GM12878 (cell line): ENCODE measurements at regions not wholly inside any gene's neighbourhood (a gene's known extent, or its start where the extent isn't known, plus 50 kb on each side); places are given as distances from the start of the nearest gene placed in this dataset.

Experiments used
- ATAC-seq: fragments of 200-7000 bp; cut with Tn5 transposase; 3 replicates; pipeline ENCODE4 v1.9.1; 2020; ENCODE audit warnings: mild to moderate bottlenecking, moderate library complexity
- BruUV-seq: library from RNA; stranded (reverse); fragments of 400-500 nt; replicated peaks from 2 replicates; lab custom pipeline; 2021; lab: Mats Ljungman, UMichigan
- CTCF ChIA-PET: fragments of 300-600 bp; sonication (Branson Sonifier 250); formaldehyde crosslinking; extraction: SDS; loops from one replicate; lab custom pipeline; 2021; ENCODE audit warnings: inconsistent platforms; lab: Yijun Ruan, JAX
- POLR2A ChIA-PET: fragments of 350-600 bp; formaldehyde crosslinking; extraction: SDS; loops from one replicate; lab custom pipeline; 2021; ENCODE audit warnings: inconsistent platforms; lab: Charles Lee
- RAD21 ChIA-PET: fragments of 300-600 bp; sonication (Branson Sonifier 250); formaldehyde crosslinking; loops from one replicate; lab custom pipeline; 2023; ENCODE audit warnings: antibody characterized with exemption; ENCODE audit not compliant: unreplicated experiment; lab: Charles Lee
- SMC1A ChIA-PET: fragments of 300-600 bp; sonication (Branson Sonifier 250); formaldehyde crosslinking; loops from one replicate; lab custom pipeline; 2023; ENCODE audit not compliant: unreplicated experiment, uncharacterized antibody; lab: Charles Lee
- DNase-seq: peaks from one replicate; pipeline ENCODE4 v3.0.0-alpha.2; 2011; ENCODE audit warnings: low read depth, low spot score
- FAIRE-seq: peaks from 3 replicates; lab custom pipeline; 2011; peaks lifted over from hg19 to GRCh38; lab: Jason Lieb, UNC
- H2AFZ ChIP-seq: 2 replicates; pipeline ENCODE4 v1.6.0; 2011; ENCODE audit warnings: low read depth, low read length, control low read depth; ENCODE audit not compliant: control insufficient read depth
- H3K27ac ChIP-seq: 2 replicates; pipeline ENCODE4 v1.5.1; 2011; ENCODE audit warnings: control low read depth; ENCODE audit not compliant: control insufficient read depth, insufficient read depth
- H3K27me3 ChIP-seq, 2 experiments: replicated peaks in 1 of 2; 2 replicates each; pipeline versions ENCODE4 v1.6.0 to v1.6.1; 2011; ENCODE audit warnings: low read length in 1 of 2; ENCODE audit not compliant: control insufficient read depth in 2 of 2, insufficient read depth in 2 of 2
- H3K36me3 ChIP-seq, 2 experiments: 2 replicates each; pipeline ENCODE4 v1.5.1; 2011; ENCODE audit warnings: low read length in 1 of 2; ENCODE audit not compliant: control insufficient read depth in 2 of 2, insufficient read depth in 2 of 2
- H3K4me1 ChIP-seq: 2 replicates; pipeline ENCODE4 v1.6.1; 2011; ENCODE audit warnings: mild to moderate bottlenecking, low read length, moderate library complexity, mixed read lengths; ENCODE audit not compliant: control insufficient read depth, insufficient read depth
- H3K4me2 ChIP-seq: 2 replicates; pipeline ENCODE4 v1.6.0; 2011; ENCODE audit warnings: control low read depth; ENCODE audit not compliant: control insufficient read depth, insufficient read depth
- H3K4me3 ChIP-seq: fragments of 200-600 bp; sonication (generic); 2 replicates; pipeline ENCODE4 v1.5.1; 2016
- H3K79me2 ChIP-seq: 2 replicates; pipeline ENCODE4 v1.6.0; 2011; ENCODE audit warnings: low read length; ENCODE audit not compliant: control insufficient read depth, insufficient read depth
- H3K9ac ChIP-seq: 2 replicates; pipeline ENCODE4 v1.8.0; 2011; ENCODE audit warnings: low read length, control low read depth, mixed read lengths; ENCODE audit not compliant: control insufficient read depth, insufficient read depth
- H3K9me3 ChIP-seq: replicated peaks from 3 replicates; pipeline ENCODE4 v1.5.1; 2011; ENCODE audit warnings: mild to moderate bottlenecking, low read length; ENCODE audit not compliant: control insufficient read depth, insufficient read depth
- H4K20me1 ChIP-seq: 2 replicates; pipeline ENCODE4 v1.6.0; 2011; ENCODE audit not compliant: control insufficient read depth, insufficient read depth
- BCL11A ChIP-seq: IDR thresholded peaks from 2 replicates; pipeline ENCODE4 v1.6.1; 2011; ENCODE audit warnings: low read depth, low read length
- CBX5 ChIP-seq: sonication (generic); IDR thresholded peaks from 2 replicates; pipeline ENCODE4 v1.6.1; 2016; ENCODE audit warnings: low read depth, moderate library complexity, mild to moderate bottlenecking, inconsistent platforms
- DPF2 ChIP-seq: fragments of 450-650 bp; IDR thresholded peaks from 2 replicates; pipeline ENCODE4 v1.6.1; 2017; ENCODE audit warnings: mild to moderate bottlenecking
- EP300 ChIP-seq, 2 experiments: fragments of 150-350 bp in 1 of 2; IDR thresholded peaks; 2 replicates each; pipeline ENCODE4 v1.6.1; 2011 to 2012; ENCODE audit warnings: low read depth in 2 of 2, low read length in 2 of 2, borderline replicate concordance in 1 of 2, improper control_type of control experiment in 1 of 2, inconsistent platforms in 1 of 2; ENCODE audit not compliant: control insufficient read depth in 1 of 2
- FOS ChIP-seq: IDR thresholded peaks from 3 replicates; pipeline ENCODE4 v1.6.1; 2011; ENCODE audit warnings: borderline replicate concordance; ENCODE audit not compliant: insufficient read length; ENCODE audit errors: extremely low read depth
- HDGF ChIP-seq: fragments of 450-650 bp; IDR thresholded peaks from 2 replicates; pipeline ENCODE4 v1.6.1; 2016; ENCODE audit warnings: antibody characterized with exemption
- MTA2 ChIP-seq: fragments of 450-650 bp; IDR thresholded peaks from 2 replicates; pipeline ENCODE4 v1.6.1; 2016; ENCODE audit warnings: low read depth, mild to moderate bottlenecking, moderate library complexity
- MTA3 ChIP-seq: IDR thresholded peaks from 2 replicates; pipeline ENCODE4 v1.6.1; 2012; ENCODE audit warnings: low read length, inconsistent platforms, borderline replicate concordance
- NR2C2 ChIP-seq: IDR thresholded peaks from 2 replicates; pipeline ENCODE4 v1.6.1; 2011; ENCODE audit warnings: borderline replicate concordance, low read depth; ENCODE audit not compliant: control insufficient read depth, insufficient read length
- PAX5 ChIP-seq: IDR thresholded peaks from 2 replicates; pipeline ENCODE4 v1.6.1; 2011; ENCODE audit warnings: low read depth, low read length, borderline replicate concordance
- POLR2AphosphoS2 ChIP-seq: IDR thresholded peaks from 2 replicates; pipeline ENCODE4 v1.6.1; 2011; ENCODE audit warnings: low read depth, mild to moderate bottlenecking, low read length, improper control_type of control experiment, moderate library complexity
- SIN3A ChIP-seq: IDR thresholded peaks from 2 replicates; pipeline ENCODE4 v1.6.1; 2012; ENCODE audit warnings: low read depth, low read length, improper control_type of control experiment
- SPI1 ChIP-seq: IDR thresholded peaks from 2 replicates; pipeline ENCODE4 v1.6.1; 2011; ENCODE audit warnings: low read depth, mild to moderate bottlenecking, low read length, moderate library complexity, borderline replicate concordance; ENCODE audit not compliant: insufficient read depth
- USF2 ChIP-seq: IDR thresholded peaks from 2 replicates; pipeline ENCODE4 v1.6.1; 2011; ENCODE audit warnings: low read depth, low read length, improper control_type of control experiment, borderline replicate concordance
- ZBTB4 ChIP-seq: fragments of 450-650 bp; formaldehyde crosslinking; IDR thresholded peaks from 2 replicates; pipeline ENCODE4 v1.4.0; 2022; ENCODE audit warnings: mild to moderate bottlenecking, moderate library complexity
- ZNF207 ChIP-seq: fragments of 450-650 bp; IDR thresholded peaks from 2 replicates; pipeline ENCODE4 v1.6.1; 2014; ENCODE audit warnings: antibody characterized with exemption, mild to moderate bottlenecking, borderline replicate concordance
- ZZZ3 ChIP-seq: IDR thresholded peaks from 2 replicates; pipeline ENCODE4 v1.6.1; 2011; ENCODE audit warnings: low read depth; ENCODE audit not compliant: control insufficient read depth, insufficient read length
- WGBS: methylation state at CpG from one replicate; pipeline ENCODE4 v1.1.6; 2016; ENCODE audit warnings: low lambda C conversion rate; ENCODE audit not compliant: insufficient replicate concordance, insufficient coverage; ENCODE audit errors: missing lambda C conversion rate; 5-methylcytosine and 5-hydroxymethylcytosine counted together
- in situ Hi-C: fragments of 300-500 bp; cut with MboI; formaldehyde crosslinking; loops from 9 replicates; pipeline ENCODE4 v1.14.3; 2018; ENCODE audit warnings: mixed read lengths
- intact Hi-C: fragments of 100-400 bp; cut with micrococcal nuclease; formaldehyde crosslinking; loops from one replicate; pipeline ENCODE4 v1.14.2; 2022; ENCODE audit not compliant: unreplicated experiment
- TF ChIP-seq, protein P1 (sequence below): fragments of 450-650 bp; IDR thresholded peaks from 2 replicates; pipeline ENCODE4 v1.6.1; 2017; ENCODE audit warnings: mild to moderate bottlenecking, low read depth, inconsistent platforms; ENCODE audit not compliant: poor library complexity, severe bottlenecking

- TF ChIP-seq ZBTB4 (CRISPR knock-in tag) (no peak), SPI1 (no peak), ZNF207 (no peak), NR2C2 (no peak), ZZZ3 (no peak), MTA3 (no peak)
Measured at GRCh38 chr7:51619880-51620279, 303.3 kb upstream of the COBL start (continued).

- ChIA-PET SMC1A (no interaction called here), RAD21 (no interaction called here), CTCF (no interaction called here), POLR2A (no interaction called here)
- Histone ChIP-seq H3K27me3 (no peaks in the 10 kb centered on the region), H3K4me3 (no peak overlapping the region), H3K36me3 (no peaks in the 10 kb centered on the region), H3K4me2 (no peak overlapping the region), H4K20me1 (no peaks in the 10 kb centered on the region), H3K79me2 (no peaks in the 10 kb centered on the region), H3K4me1 (no peaks in the 10 kb centered on the region), H3K9me3 (no peaks in the 10 kb centered on the region), H2AFZ (no peak overlapping the region), H3K9ac (no peak overlapping the region), H3K27ac (no peak overlapping the region)
- no peak for ATAC-seq
- in situ Hi-C loops, result no loop called here
- WGBS, result 0% methylated on average over 5 of the region's 5 CpGs
- FAIRE-seq, result no peak
- no TSS peak for BruUV-seq
- no peak for DNase-seq
- intact Hi-C loops, result no loop called here
- TF ChIP-seq DPF2, result no peak
- no peak for TF ChIP-seq FOS
- TF ChIP-seq BCL11A, result no peak
- no peak for TF ChIP-seq POLR2AphosphoS2
- TF ChIP-seq, protein P1, sequence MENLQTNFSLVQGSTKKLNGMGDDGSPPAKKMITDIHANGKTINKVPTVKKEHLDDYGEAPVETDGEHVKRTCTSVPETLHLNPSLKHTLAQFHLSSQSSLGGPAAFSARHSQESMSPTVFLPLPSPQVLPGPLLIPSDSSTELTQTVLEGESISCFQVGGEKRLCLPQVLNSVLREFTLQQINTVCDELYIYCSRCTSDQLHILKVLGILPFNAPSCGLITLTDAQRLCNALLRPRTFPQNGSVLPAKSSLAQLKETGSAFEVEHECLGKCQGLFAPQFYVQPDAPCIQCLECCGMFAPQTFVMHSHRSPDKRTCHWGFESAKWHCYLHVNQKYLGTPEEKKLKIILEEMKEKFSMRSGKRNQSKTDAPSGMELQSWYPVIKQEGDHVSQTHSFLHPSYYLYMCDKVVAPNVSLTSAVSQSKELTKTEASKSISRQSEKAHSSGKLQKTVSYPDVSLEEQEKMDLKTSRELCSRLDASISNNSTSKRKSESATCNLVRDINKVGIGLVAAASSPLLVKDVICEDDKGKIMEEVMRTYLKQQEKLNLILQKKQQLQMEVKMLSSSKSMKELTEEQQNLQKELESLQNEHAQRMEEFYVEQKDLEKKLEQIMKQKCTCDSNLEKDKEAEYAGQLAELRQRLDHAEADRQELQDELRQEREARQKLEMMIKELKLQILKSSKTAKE, result no peak
- TF ChIP-seq EP300 (IDR thresholded peaks at IDR 0.05; ENCODE audit: borderline replicate concordance in 1 of 2, control insufficient read depth in 1 of 2, low read depth in 2 of 2, low read length in 2 of 2), result no peak
- no peak for TF ChIP-seq USF2
- no peak for TF ChIP-seq CBX5
- TF ChIP-seq PAX5, result no peak
- TF ChIP-seq SIN3A, result no peak
- no peak for TF ChIP-seq MTA2
- TF ChIP-seq HDGF, result no peak
- TF ChIP-seq, all 136 proteins: peak for 0
Measured at GRCh38 chr7:51617686-51618085, 301.1 kb upstream of the COBL start.
